PC-3 (cell line): ENCODE measurements at regions not wholly inside any gene's neighbourhood (a gene's known extent, or its start where the extent isn't known, plus 50 kb on each side); places are given as distances from the start of the nearest gene placed in this dataset.
"Not testable (repeated sequence)": the region's sequence is repeated elsewhere in the genome, so short reads cannot be mapped to it uniquely, and the experiment has no call there.

Source experiments
- ATAC-seq: fragments of 200-7000 bp; cut with Tn5 transposase; 2 replicates; pipeline ENCODE4 v1.9.1; 2020; ENCODE audit warnings: mild to moderate bottlenecking, moderate library complexity
- BruUV-seq: library from RNA; stranded (reverse); fragments of 400-500 nt; replicated peaks from 2 replicates; lab custom pipeline; 2021; lab: Mats Ljungman, UMichigan
- CTCF ChIA-PET: fragments of 300-600 bp; sonication (Branson Sonifier 250); formaldehyde crosslinking; loops from one replicate; lab custom pipeline; 2022; ENCODE audit warnings: antibody characterized with exemption; lab: Charles Lee
- POLR2A ChIA-PET: fragments of 300-600 bp; sonication (Branson Sonifier 250); formaldehyde crosslinking; loops from one replicate; lab custom pipeline; 2022; ENCODE audit warnings: antibody characterized with exemption; ENCODE audit not compliant: unreplicated experiment; lab: Charles Lee
- DNase-seq: peaks from one replicate; pipeline ENCODE4 v3.0.0-alpha.2; 2015
- H2AFZ ChIP-seq: fragments of 300-600 bp; sonication (generic); 2 replicates; pipeline ENCODE4 v1.6.0; 2016; ENCODE audit warnings: antibody characterized with exemption, low read length
- H3F3A ChIP-seq: fragments of 300-600 bp; sonication (generic); one replicate; pipeline ENCODE4 v1.6.0; 2017; ENCODE audit warnings: antibody characterized with exemption, low read length, control low read depth, mild to moderate bottlenecking; ENCODE audit not compliant: unreplicated experiment
- H3K27ac ChIP-seq: fragments of 300-600 bp; sonication (generic); 2 replicates; pipeline ENCODE4 v1.5.1; 2016; ENCODE audit warnings: mild to moderate bottlenecking, low read length
- H3K27me3 ChIP-seq: fragments of 300-600 bp; sonication (generic); 2 replicates; pipeline ENCODE4 v1.6.1; 2016; ENCODE audit warnings: low read length, mixed read lengths
- H3K36me3 ChIP-seq: fragments of 300-600 bp; sonication (generic); 2 replicates; pipeline ENCODE4 v1.6.1; 2016; ENCODE audit warnings: low read depth, mixed run types, low read length, mixed read lengths
- H3K4me1 ChIP-seq: fragments of 300-600 bp; sonication (generic); 2 replicates; pipeline ENCODE4 v1.5.1; 2016; ENCODE audit warnings: low read length; ENCODE audit not compliant: insufficient read depth
- H3K4me2 ChIP-seq: fragments of 300-600 bp; sonication (generic); 2 replicates; pipeline ENCODE4 v1.6.0; 2016; ENCODE audit warnings: low read length
- H3K4me3 ChIP-seq: fragments of 300-600 bp; sonication (generic); 2 replicates; pipeline ENCODE4 v1.5.1; 2016; ENCODE audit warnings: mild to moderate bottlenecking, low read length, mixed read lengths
- H3K79me2 ChIP-seq: fragments of 300-600 bp; sonication (generic); 2 replicates; pipeline ENCODE4 v1.6.1; 2017; ENCODE audit warnings: low read length, mixed read lengths
- H3K9ac ChIP-seq: fragments of 300-600 bp; sonication (generic); 2 replicates; pipeline ENCODE4 v1.6.0; 2016; ENCODE audit warnings: mild to moderate bottlenecking, low read length
- H3K9me2 ChIP-seq: fragments of 300-600 bp; sonication (generic); replicated peaks from 2 replicates; pipeline ENCODE4 v1.6.1; 2016; ENCODE audit warnings: mixed run types, low read length, mixed read lengths
- H3K9me3 ChIP-seq: fragments of 300-600 bp; sonication (generic); 2 replicates; pipeline ENCODE4 v1.6.1; 2016; ENCODE audit warnings: low read length, mixed read lengths
- H4K20me1 ChIP-seq: fragments of 300-600 bp; sonication (generic); 2 replicates; pipeline ENCODE4 v1.6.1; 2016; ENCODE audit warnings: low read length, mixed read lengths
- CTCF ChIP-seq: fragments of 300-600 bp; sonication (generic); conservative IDR thresholded peaks from 2 replicates; pipeline ENCODE4 v1.5.1; 2017; ENCODE audit warnings: antibody characterized with exemption, low read depth, mild to moderate bottlenecking, low read length
- EZH2 ChIP-seq: fragments of 300-600 bp; sonication (generic); IDR thresholded peaks from one replicate; pipeline ENCODE4 v1.6.1; 2017; ENCODE audit warnings: antibody characterized with exemption, mild to moderate bottlenecking, low read length; ENCODE audit not compliant: unreplicated experiment
- EZH2phosphoT487 ChIP-seq: fragments of 300-600 bp; sonication (generic); IDR thresholded peaks from 2 replicates; pipeline ENCODE4 v1.6.1; 2018; ENCODE audit warnings: mild to moderate bottlenecking, antibody characterized with exemption, low read length, borderline replicate concordance
- intact Hi-C: fragments of 100-400 bp; cut with micrococcal nuclease; formaldehyde crosslinking; loops from 2 replicates; pipeline ENCODE4 v1.9.0; 2023

- no peaks in the 10 kb centered on the region for H3K9me2 ChIP-seq
- POLR2A ChIA-PET, result no interaction called here
- no peaks in the 10 kb centered on the region for H3F3A ChIP-seq
- DNase-seq (no peak), ATAC-seq (peak; percentile 7)
- TF ChIP-seq EZH2, result no peak
- TF ChIP-seq CTCF, result no peak
- TF ChIP-seq EZH2phosphoT487, result no peak
- no peaks in the 10 kb centered on the region for H3K27me3 ChIP-seq
- H3K36me3 ChIP-seq, result no peaks in the 10 kb centered on the region
- H3K4me1 ChIP-seq, result peaks cover 38% of the 10 kb centered on the region
- no peaks in the 10 kb centered on the region for H4K20me1 ChIP-seq
- peak overlapping the region; percentile 58 for H3K4me2 ChIP-seq
- no TSS peak for BruUV-seq
- intact Hi-C loops, result loop anchor here (1.0 to 5.0 kb wide), 3 partner anchors 21 to 106 kb away; no protein-coding TSS in a partner anchor
- H2AFZ ChIP-seq, result 0 out of 2 replicates have a peak overlapping the region, but pooled peaks have one; percentile 27
- H3K79me2 ChIP-seq, result no peaks in the 10 kb centered on the region
- H3K27ac ChIP-seq, result peak overlapping the region; percentile 86
- peak overlapping the region; percentile 28 for H3K9ac ChIP-seq
- CTCF ChIA-PET, result no interaction called here
- H3K4me3 ChIP-seq, result no peak overlapping the region
- no peaks in the 10 kb centered on the region for H3K9me3 ChIP-seq
These were observed 355.4 kb downstream of the PTPRU start for GRCh38 chr1:29591601-29592260.

- Histone ChIP-seq H3K9ac (peak overlapping the region; percentile 28), H3K36me3 (no peaks in the 10 kb centered on the region), H3K79me2 (no peaks in the 10 kb centered on the region), H3K4me2 (peak overlapping the region; percentile 58), H3K9me2 (no peaks in the 10 kb centered on the region), H3F3A (no peaks in the 10 kb centered on the region), H4K20me1 (no peaks in the 10 kb centered on the region), H3K4me3 (no peak overlapping the region), H3K4me1 (peaks cover 38% of the 10 kb centered on the region), H3K9me3 (no peaks in the 10 kb centered on the region), H2AFZ (peak overlapping the region; percentile 27; the same call in 1 of the 2 replicates), H3K27me3 (no peaks in the 10 kb centered on the region), H3K27ac (peak overlapping the region; percentile 86)
- DNase-seq (peak; percentile 97), ATAC-seq (peak; percentile 94)
- ChIA-PET CTCF (interaction anchor here (0.7 kb wide), 1 partner anchor 59 kb away, joined by 3 read pairs; no protein-coding TSS in a partner anchor), POLR2A (no interaction called here)
- intact Hi-C loops, result loop anchor here (1.0 to 5.0 kb wide), 3 partner anchors 21 to 106 kb away; no protein-coding TSS in a partner anchor
- TSS peak; percentile 97 for BruUV-seq
- TF ChIP-seq EZH2 (no peak), CTCF (no peak), EZH2phosphoT487 (no peak; the same call in 1 of the 2 replicates)
These were observed 354.6 kb downstream of the PTPRU start for GRCh38 chr1:29590583-29591565.

DNA sequence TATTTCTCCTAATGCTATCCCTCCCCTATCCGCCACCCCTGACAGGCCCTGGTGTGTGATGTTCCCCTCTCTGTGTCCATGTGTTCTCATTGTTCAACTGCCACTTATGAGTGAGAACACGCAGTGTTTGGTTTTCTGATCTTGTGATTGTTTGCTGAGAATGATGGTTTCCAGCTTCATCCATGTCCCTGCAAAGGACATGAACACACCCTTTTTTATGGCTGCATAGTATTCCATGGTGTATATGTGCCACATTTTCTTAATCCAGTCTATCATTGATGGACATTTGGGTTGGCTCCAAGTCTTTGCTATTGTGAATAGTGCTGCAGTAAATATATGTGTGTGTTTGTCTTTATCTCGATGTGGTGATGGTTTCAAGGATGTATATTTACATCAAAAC is 353.4 kb downstream of the PTPRU start:
- CTCF ChIA-PET, BruUV-seq, H4K20me1 ChIP-seq, DNase-seq, H3K79me2 ChIP-seq, H3K9ac ChIP-seq, H3K4me2 ChIP-seq, ATAC-seq, H3K27me3 ChIP-seq, H2AFZ ChIP-seq, POLR2A ChIA-PET, H3K27ac ChIP-seq, H3K9me3 ChIP-seq, H3F3A ChIP-seq, H3K36me3 ChIP-seq, H3K4me3 ChIP-seq, H3K9me2 ChIP-seq: not testable (repeated sequence)
- peaks cover 38% of the 10 kb centered on the region for H3K4me1 ChIP-seq
- intact Hi-C loops, result loop anchor here (5.0 kb wide), 1 partner anchor 108 kb away; no protein-coding TSS in a partner anchor
